ENCODE measurements at regions not wholly inside any gene's neighbourhood (a gene's known extent, or its start where the extent isn't known, plus 50 kb on each side); places are given as distances from the start of the nearest gene placed in this dataset.

GRCh38 chr12:126396536-126396935, 1331.3 kb downstream of the AACS start:
- peaks cover 29% of the 10 kb centered on the region for H3K9me3 ChIP-seq (ENCODE audit: control insufficient read depth, insufficient read depth, low read length)
- no peaks in the 10 kb centered on the region for H3K27me3 ChIP-seq (ENCODE audit: control insufficient read depth, insufficient read depth, low read length)
- no peak for TF ChIP-seq CTCF (IDR thresholded peaks at IDR 0.05; ENCODE audit: low read depth, low read length)
- POLR2A ChIA-PET, result no interaction called here
- DNase-seq (ENCODE audit: low read depth, low spot score), result no peak
- CTCF ChIA-PET, result no interaction called here
- no peak overlapping the region for H3K4me3 ChIP-seq (ENCODE audit: low read depth, low read length)
- no peak overlapping the region for H3K27ac ChIP-seq (ENCODE audit: low read depth, low read length)

DNA sequence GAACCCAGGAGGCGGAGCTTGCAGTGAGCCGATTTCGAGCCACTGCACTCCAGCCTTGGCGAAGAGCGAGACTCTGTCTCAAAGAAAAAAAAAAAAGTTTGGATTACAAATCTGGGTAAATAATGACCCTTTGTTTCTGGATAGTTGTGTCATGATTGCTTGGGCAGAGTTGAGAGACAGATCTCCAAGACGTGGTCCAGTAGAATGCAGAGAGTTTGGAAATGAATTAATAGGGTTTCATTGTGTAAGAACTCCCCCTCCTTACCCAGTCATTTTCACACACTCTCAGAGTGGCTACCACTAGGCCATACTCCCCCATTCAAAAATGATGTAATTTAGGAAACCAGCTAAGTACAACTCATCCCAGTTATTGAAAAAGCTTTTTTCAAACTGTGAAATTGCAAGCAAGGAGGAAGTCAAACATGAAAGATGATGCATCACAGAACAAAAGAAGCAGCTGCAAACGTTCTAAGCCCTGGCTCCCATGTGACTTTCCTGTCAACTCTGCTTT, 1331.9 kb downstream of the AACS start:
- POLR2A ChIA-PET, result no interaction called here
- no peak overlapping the region for H3K27ac ChIP-seq (ENCODE audit: low read depth, low read length)

DNA sequence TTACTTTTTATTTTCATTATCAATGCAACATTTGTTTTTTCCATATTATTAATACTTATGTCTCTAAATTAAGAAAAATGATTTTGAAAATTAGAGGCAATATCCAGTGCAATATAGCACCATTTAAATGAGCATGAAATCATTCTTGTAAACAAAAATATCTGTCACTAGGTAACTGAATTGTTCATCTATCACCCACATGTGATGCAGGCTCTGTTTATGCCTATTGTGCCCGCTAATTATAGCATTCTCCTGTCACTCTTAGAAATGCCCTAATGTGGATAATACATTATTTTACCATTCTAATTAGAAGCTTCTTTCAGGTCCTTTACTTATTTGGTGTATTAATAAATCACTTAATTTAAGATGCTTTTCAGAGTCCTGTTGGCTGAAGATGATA, 1332.4 kb downstream of the AACS start:
- DNase-seq (ENCODE audit: low read depth, low spot score), result no peak
- Histone ChIP-seq H3K27me3 (ENCODE audit: control insufficient read depth, insufficient read depth, low read length) (no peaks in the 10 kb centered on the region), H3K27ac (ENCODE audit: low read depth, low read length) (no peak overlapping the region), H3K9me3 (ENCODE audit: control insufficient read depth, insufficient read depth, low read length) (peaks cover 29% of the 10 kb centered on the region), H3K4me3 (ENCODE audit: low read depth, low read length) (no peak overlapping the region)
- TF ChIP-seq CTCF (IDR thresholded peaks at IDR 0.05; ENCODE audit: low read depth, low read length), result no peak
- CTCF ChIA-PET, result no interaction called here
- POLR2A ChIA-PET, result no interaction called here

More for the DNA sequence above, 1331.9 kb downstream of the AACS start:
- CTCF ChIA-PET, result no interaction called here
- H3K27me3 ChIP-seq (ENCODE audit: control insufficient read depth, insufficient read depth, low read length), result no peaks in the 10 kb centered on the region
- no peak for TF ChIP-seq CTCF (IDR thresholded peaks at IDR 0.05; ENCODE audit: low read depth, low read length)
- H3K9me3 ChIP-seq (ENCODE audit: control insufficient read depth, insufficient read depth, low read length), result peaks cover 29% of the 10 kb centered on the region
- DNase-seq (ENCODE audit: low read depth, low spot score), result no peak
- no peak overlapping the region for H3K4me3 ChIP-seq (ENCODE audit: low read depth, low read length)

DNA sequence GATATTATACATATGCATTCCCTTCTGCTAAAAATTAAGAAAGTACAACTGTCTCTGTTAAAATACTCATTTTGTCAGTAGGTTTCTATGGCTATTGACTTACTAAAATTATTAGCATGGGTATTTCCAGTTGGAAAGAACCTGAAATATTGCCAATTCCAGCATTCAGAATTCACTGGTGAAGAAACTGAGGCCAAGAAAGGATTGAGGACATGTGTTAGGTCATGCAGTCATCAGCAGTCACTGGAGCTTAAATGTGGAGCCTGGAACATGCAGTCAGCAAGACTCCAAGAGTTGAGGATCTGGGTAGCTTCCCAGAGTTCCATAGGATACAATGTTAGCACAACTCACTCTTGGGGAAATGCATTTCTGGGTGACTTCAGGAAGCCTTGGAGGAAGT, 1335.6 kb downstream of the AACS start:
- ChIA-PET CTCF (no interaction called here), POLR2A (no interaction called here)
- Histone ChIP-seq H3K27me3 (ENCODE audit: control insufficient read depth, insufficient read depth, low read length) (no peaks in the 10 kb centered on the region), H3K27ac (ENCODE audit: low read depth, low read length) (no peak overlapping the region), H3K4me3 (ENCODE audit: low read depth, low read length) (no peak overlapping the region), H3K9me3 (ENCODE audit: control insufficient read depth, insufficient read depth, low read length) (peaks cover 29% of the 10 kb centered on the region)
- TF ChIP-seq CTCF (IDR thresholded peaks at IDR 0.05; ENCODE audit: low read depth, low read length), result no peak
- no peak for DNase-seq (ENCODE audit: low read depth, low spot score)

GRCh38 chr12:126404293-126404881, 1339.2 kb downstream of the AACS start:
- TF ChIP-seq CTCF (IDR thresholded peaks at IDR 0.05; ENCODE audit: low read depth, low read length), result no peak
- H3K4me3 ChIP-seq (ENCODE audit: low read depth, low read length), result no peak overlapping the region
- peaks cover 17% of the 10 kb centered on the region for H3K9me3 ChIP-seq (ENCODE audit: control insufficient read depth, insufficient read depth, low read length)
- H3K27me3 ChIP-seq (ENCODE audit: control insufficient read depth, insufficient read depth, low read length), result no peaks in the 10 kb centered on the region
- CTCF ChIA-PET, result no interaction called here
- POLR2A ChIA-PET, result no interaction called here
- no peak overlapping the region for H3K27ac ChIP-seq (ENCODE audit: low read depth, low read length)
- no peak for DNase-seq (ENCODE audit: low read depth, low spot score)
